Neural cell (in vitro differentiated cells): ENCODE measurements at regions not wholly inside any gene's neighbourhood (a gene's known extent, or its start where the extent isn't known, plus 50 kb on each side); places are given as distances from the start of the nearest gene placed in this dataset.

Experiments used
- EP300 ChIP-seq: fragments of 450-650 bp; conservative IDR thresholded peaks from 2 replicates; pipeline ENCODE4 v1.6.1; 2014; ENCODE audit warnings: antibody characterized with exemption, mild to moderate bottlenecking, moderate library complexity; ENCODE audit not compliant: poor library complexity, severe bottlenecking
- POLR2AphosphoS5 ChIP-seq: IDR thresholded peaks from 2 replicates; pipeline ENCODE4 v1.6.1; 2012
- RAD21 ChIP-seq: fragments of 450-650 bp; conservative IDR thresholded peaks from 2 replicates; pipeline ENCODE4 v1.6.1; 2014; ENCODE audit warnings: antibody characterized with exemption, mild to moderate bottlenecking, moderate library complexity
- TAF1 ChIP-seq: IDR thresholded peaks from 2 replicates; pipeline ENCODE4 v1.6.1; 2012; ENCODE audit warnings: low read depth
- TF ChIP-seq, protein P1 (sequence below): fragments of 450-650 bp; IDR thresholded peaks from 2 replicates; pipeline ENCODE4 v1.5.1; 2014; ENCODE audit warnings: antibody characterized with exemption, mild to moderate bottlenecking, moderate library complexity; ENCODE audit not compliant: poor library complexity, severe bottlenecking

DNA sequence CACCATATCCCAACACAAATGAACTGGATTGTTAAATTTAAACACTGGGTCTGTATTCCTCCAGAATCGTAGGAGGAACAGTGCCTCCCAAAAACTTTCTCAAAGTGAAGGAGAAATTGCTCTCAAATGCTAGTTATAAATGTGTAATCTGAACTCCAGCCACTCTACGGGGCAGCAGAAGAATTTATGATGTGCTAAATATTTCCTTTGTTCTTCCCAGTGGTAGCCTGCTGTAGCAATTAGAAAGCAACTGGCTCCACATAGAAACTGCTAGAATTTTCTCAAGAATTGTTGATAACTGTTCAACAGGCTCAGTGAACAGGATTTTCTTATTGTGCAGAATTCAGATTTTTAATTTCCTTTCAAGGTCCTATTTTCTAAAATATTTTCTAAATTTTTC, 49.8 kb upstream of the EYA4 start:
- TF ChIP-seq TAF1 (no peak), POLR2AphosphoS5 (no peak), RAD21 (no peak), EP300 (no peak)
- TF ChIP-seq, protein P1, sequence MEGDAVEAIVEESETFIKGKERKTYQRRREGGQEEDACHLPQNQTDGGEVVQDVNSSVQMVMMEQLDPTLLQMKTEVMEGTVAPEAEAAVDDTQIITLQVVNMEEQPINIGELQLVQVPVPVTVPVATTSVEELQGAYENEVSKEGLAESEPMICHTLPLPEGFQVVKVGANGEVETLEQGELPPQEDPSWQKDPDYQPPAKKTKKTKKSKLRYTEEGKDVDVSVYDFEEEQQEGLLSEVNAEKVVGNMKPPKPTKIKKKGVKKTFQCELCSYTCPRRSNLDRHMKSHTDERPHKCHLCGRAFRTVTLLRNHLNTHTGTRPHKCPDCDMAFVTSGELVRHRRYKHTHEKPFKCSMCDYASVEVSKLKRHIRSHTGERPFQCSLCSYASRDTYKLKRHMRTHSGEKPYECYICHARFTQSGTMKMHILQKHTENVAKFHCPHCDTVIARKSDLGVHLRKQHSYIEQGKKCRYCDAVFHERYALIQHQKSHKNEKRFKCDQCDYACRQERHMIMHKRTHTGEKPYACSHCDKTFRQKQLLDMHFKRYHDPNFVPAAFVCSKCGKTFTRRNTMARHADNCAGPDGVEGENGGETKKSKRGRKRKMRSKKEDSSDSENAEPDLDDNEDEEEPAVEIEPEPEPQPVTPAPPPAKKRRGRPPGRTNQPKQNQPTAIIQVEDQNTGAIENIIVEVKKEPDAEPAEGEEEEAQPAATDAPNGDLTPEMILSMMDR: no peak
